ENCODE measurements at regions not wholly inside any gene's neighbourhood (a gene's known extent, or its start where the extent isn't known, plus 50 kb on each side); places are given as distances from the start of the nearest gene placed in this dataset.
A peak's percentile ranks its signal among the peaks of the same experiment; 100 is the strongest.

DNA sequence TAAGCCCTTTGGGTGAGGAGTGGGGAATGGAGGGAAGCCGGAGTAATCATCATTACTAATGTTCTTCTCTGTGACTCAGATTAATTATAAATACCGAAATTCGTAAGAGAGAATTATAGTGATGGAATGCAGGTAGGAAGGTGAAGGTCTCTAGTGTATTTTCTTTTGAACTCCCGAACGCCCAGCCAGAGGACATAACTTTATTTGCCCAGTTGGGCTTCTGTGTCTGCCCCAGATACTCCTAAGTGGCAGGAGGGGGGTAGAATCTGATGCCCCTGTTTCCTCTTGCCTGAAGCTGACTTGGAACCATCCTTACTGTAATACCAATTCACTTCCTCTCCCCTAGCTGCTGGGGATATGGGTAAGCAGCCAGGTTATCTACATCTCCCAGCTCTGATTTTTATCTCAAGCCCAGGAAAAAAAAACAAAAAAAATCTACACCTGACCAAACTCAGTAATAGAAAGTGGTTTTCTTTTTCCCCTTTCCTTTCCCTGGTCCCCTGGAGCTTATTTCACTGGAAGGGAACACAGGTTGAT is 84.4 kb upstream of the CISTR start:
- no peak for DNase-seq (ENCODE audit: extremely low read depth, low read depth)

DNA sequence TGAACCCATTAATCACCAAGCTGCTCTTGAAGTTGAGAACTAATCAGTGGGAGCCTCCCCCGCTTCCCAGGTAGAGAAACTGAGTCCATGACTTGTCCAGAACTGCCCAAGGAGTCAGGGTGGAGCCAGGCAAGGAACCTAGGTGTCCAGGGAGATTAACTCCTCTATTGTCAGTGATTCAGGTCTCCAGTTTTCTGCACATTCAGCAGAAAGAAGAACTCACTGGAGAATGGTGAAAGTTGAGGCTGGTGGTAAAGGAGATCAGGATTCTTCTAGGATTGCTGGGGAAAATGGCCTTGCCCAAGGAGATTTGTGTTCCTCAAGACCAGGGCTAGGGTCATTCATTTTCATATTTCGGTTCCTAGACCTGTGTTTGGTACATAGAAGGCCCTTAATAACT is 87.2 kb upstream of the CISTR start:
- no peak for DNase-seq (ENCODE audit: extremely low read depth, low read depth)

DNA sequence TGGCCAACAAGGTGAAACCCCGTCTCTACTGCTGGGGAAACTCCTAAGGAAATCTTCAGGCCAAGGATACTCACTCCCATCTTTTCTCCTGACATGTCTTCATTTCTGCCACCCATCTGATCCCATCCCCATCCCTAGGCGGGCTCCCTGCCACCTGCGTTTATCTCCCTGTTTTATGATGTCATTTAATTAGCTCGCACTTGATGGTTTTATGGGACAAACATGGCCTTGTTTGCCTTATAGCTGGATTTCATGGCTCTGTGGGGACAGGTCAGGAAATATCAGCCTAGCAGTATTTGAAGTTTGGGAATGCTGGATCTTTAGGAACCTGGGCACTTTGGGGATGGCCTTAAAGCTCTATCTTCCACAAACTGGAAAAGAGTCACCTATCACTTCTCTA is 88.5 kb upstream of the CISTR start:
- DNase-seq (ENCODE audit: extremely low read depth, low read depth): no peak

DNA sequence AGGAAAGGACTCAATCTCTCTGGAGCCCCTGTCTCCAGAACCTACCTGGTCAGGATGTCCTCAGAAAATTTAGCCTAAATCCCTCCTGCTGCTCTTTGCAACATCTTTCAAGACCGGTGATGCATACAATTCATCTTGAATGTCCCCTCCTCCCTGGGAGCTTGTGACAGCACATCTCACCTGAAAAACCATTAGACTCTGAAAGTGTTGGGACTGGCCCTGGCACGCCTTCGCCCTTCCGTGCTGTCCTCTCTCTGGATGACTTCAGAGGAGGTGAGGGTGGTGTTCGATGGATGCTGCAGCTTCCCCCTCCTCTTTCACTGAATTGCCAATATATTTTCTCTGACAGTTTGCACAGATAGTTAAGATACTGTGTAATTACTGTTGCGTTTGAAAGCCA is 90.9 kb upstream of the CISTR start:
- no peak for DNase-seq (ENCODE audit: extremely low read depth, low read depth)

DNA sequence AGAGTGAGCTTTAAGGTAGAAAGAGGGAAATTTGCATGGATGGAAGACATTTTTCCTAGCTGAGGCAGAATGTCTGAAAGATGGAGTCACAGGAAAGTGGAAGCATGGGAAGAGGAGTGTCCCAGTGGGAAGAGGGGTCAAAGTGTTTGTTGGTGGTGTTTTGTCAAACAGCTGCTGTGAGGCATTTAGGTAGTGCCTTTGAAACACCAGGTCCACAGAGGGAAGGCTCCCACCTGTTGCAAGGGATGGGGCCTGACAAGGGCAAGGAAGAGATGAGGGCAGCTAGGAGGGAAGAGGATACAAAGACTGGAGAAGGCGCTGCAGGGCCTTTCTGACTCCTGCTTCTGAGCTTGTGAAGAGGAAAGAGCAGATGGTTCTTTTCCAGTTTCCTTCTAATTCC is 91.8 kb upstream of the CISTR start:
- no peak for DNase-seq (ENCODE audit: extremely low read depth, low read depth)

DNA sequence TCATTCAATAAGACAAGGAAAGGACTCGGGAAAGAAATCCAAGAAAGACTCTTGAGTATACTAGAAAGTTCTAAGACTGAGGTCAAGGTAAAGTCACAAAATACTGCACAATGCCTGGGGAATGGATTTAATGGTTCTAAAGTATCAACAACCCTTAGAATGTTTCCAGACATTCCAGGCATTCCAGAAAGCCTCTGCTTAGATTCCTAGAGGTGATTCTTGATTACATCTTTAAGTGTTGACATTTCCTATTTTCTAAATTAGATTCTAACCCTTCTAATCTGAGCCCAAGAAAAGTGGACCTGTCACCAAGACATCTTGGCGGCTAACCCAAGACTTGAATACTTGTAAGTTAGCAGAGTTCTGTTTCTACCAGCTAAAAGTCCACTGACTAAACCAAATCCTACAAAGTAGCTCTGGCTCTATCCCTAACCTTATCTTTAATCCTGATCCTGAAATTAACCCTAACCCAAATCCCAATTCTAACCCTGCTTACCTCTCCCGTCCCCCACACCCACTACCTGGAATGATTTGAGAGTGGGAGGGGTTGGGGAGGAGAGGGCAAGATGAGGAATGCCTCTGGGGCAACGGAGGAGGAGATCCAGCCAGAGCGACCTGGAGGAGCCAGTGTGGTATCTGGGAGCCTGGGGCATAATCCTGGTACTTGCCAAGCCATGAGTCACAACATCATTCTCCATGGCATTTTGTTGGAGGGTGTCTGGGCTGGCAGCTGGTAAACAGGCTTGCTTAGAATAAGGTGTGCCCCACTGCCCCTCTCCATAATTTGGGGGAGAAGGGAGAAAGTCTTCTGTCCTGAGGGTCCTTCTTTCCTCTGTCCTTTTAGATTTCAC is 93.4 kb upstream of the HOXC13 start:
- DNase-seq (ENCODE audit: extremely low read depth, low read depth): peak; percentile 50

DNA sequence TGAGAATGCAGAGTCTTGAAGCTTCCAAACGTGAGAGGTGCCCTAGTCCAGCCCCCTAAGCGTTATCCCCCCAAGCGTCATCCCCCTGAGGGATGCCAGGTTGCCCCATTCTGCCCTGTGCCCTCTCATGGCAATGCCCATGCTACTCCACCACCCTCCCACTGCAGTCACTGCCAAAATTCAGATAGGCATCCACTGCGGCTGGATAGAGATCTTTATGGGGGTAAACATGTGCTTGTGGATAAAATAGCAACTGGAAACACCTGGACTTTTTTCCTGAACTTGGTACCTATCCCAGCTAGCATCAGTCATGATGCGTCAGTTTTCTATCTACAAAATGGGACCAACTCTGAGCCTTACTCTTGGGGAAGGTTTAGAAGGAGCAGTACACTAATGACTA is 92.7 kb upstream of the HOXC13 start:
- DNase-seq (ENCODE audit: extremely low read depth, low read depth): no peak

DNA sequence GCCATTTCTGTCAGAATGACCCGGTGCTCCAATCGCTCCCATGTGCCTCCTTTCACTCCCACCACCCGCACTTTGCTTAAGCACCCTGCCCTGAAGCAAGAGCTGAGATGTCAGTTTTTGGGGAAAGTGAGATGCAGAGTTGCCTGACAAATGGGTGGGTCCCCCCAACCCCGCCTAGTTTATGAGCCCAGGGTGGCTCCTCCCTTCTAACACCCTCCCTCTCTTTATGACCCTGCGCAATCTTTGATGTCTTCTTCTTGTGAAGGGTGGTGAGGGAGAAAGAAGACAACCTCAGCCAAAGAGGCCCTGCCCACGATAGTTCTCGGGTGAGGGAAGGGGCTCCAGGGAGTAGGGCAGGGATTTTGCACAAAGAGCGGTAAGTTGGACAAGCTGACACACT is 89.5 kb upstream of the HOXC13 start:
- DNase-seq (ENCODE audit: extremely low read depth, low read depth): no peak

DNA sequence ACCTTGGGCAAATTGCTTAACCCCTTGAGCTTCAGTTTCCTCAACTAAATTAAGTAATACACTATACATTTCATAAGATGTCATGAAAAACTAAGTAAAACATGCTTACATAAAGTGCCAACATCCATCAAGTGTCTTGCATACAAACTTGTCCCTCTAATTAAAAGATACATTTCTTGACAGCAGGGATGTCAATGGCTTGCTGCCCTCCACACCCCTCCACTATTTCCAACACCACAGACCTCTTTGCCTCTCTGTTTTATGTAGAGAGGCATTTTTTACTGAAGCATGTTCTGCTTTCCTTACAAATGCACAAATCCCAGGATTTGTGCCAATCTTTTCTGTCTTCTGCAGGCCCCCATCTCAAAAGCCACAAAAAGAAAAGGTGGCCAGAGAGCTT is 89.0 kb upstream of the HOXC13 start:
- DNase-seq (ENCODE audit: extremely low read depth, low read depth): no peak

DNA sequence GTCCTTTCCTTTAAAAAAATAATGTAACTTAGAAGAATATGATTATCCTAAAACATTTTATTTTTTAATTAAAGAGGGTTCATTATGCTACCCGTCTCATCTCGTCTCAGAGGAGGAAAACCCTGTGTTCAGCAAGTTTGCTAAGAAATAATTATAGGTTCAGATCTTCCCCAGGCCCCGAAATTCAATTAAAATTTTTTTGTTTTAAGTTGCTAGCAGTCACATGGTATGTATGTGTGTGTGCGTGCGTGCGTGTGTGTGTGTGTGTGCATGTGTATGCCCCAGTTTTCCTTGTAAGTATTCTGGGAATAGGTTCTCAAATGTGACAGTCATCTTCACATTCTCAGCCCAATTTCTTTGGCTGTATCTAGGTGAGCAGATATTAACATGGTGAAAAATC is 86.6 kb upstream of the HOXC13 start:
- DNase-seq (ENCODE audit: extremely low read depth, low read depth): no peak

DNA sequence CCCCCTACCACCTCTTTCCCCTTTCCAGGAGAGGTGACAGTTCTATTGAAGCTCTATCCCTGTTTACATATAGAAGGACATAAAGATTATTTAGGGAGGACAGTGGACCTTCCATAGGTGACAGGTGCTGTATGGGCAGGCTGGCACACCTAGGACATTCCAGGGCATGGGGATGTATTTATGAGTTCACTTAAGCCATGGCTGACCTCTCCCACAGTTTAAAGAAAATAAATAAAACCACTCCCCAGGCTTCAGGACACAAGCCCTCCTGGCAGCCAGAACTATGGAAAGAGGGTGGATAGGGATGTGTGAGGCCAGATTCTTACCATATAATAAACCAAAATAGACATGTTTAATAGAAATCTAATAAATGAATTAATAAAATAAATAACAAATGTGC is 85.6 kb upstream of the HOXC13 start:
- DNase-seq (ENCODE audit: extremely low read depth, low read depth): no peak

DNA sequence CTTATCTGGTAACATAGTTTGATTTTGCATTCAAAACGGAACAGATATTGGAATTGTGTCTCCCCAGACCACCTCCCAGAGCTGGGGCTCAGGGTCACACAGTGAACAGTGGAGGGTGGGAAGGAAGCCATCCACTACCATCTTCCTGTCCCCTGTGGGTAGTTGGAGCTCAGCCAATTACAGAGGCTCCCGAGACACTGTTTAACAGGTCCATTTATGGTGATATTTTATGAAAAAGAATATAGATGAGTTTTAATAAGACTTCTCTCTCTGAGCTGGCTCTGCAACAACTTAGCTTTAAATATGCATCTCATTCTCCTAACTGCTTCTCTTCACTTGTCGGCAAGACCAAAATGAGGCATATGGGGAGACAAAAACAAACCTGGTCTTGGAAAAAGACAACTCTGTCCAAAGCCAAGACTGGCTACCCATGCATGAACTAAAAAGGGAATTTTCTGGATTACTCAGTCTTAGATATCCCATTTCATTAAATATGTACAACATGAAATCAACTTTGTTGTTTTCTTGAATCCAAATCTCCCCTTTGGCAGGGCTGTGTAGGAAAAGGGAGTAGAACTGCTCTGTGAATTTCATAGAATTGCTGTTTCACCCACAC is 83.8 kb upstream of the HOXC13 start:
- DNase-seq (ENCODE audit: extremely low read depth, low read depth): no peak

DNA sequence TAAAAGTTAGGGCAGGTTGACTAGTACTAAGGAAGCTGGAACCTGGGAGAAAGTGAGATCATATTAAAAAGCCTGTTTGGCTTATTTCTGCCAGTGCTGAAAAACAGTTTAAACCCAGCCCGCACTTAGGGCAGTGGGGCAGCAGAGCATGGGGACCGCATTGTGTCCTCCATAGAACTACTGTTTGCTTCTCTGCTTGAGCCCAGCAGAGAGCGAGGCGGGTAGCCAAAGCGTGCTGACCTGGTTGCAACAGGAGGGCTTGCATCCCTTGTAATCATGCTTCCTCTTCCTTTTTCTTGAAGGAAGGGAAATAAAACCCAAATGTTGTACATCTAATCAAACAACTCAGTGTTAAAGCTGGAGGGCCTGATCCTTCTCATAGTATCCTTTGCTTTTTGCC is 82.5 kb upstream of the HOXC13 start:
- DNase-seq (ENCODE audit: extremely low read depth, low read depth): no peak

DNA sequence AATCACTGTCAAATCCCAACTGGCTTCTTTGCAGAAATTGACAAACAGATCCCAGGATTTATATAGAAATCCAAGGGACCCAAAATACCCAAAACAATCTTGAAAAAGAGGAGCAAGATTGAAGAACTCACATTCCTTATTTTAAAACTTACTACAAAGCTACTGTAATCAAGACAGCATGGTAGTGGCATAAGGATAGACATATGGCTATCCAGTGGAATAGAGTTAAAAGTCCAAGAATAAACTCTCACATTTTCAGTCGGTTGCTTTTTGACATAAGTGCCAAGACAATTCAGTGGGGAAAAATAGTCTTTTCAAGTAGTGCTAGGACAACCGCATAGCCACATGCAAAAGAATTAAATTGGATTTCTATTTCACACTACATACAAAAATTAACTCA is 81.0 kb upstream of the HOXC13 start:
- DNase-seq (ENCODE audit: extremely low read depth, low read depth): no peak

DNA sequence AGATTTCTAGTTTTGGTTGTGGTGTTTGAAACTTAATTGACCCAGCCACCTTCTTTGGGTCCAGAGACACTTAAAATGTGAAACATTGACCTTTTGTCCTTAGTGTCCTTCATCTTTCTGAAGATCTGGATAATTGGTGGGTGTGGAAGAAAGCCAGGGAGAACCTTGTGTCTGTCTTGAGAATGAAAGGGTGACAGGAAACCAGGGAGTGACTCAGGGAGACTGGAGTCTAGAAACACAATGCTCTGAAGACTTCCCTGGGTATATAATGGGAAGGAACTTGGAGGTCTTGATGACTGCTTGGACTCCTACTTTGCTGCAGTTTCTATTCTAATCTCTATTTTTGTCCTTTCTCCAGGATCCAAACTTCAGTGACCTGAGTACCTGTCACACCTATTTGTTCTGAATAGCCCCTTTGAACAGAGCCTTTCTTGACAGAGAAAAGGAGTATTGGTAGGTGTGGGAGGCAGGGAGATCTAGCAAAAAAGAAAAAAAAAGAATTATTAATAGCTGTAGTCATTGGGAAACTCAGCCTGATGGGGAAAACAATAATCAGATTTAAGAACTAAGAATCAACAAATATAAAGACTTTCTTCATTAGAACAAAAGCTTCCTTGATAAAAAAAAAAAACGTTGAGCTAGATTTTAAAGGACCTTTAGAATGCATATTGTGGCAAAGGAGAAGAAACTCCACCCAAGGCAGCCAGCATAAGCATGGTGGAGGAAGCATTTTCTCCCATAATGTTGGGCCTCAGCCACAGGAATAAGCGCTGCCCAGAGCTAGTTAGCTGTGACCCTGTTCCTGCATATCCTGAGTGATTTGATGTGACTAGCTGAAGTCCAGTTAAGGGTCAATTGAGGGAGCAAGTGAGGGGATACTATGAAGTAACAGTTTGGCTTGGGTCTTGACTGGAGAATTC is 77.9 kb upstream of the HOXC13 start:
- DNase-seq (ENCODE audit: extremely low read depth, low read depth): no peak

DNA sequence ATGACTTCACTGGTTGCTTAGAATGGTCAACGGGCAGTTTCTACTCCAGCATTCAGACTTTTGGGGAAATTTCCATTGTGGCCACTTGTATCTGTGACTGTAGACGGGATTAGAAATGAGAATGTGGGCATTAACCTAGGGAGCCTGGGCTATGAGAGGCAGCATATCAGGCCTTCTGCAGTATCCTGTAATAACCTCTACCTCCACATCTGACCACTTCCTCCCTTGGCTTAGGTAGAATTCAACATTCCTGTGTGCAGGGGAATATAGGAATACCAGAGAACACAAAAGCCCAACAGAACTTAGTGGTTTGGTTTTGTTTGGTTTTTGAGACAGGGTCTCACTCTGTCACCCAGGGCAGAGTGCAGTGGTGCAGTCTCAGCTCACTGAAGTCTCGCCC is 76.4 kb upstream of the HOXC13 start:
- DNase-seq (ENCODE audit: extremely low read depth, low read depth): no peak

DNA sequence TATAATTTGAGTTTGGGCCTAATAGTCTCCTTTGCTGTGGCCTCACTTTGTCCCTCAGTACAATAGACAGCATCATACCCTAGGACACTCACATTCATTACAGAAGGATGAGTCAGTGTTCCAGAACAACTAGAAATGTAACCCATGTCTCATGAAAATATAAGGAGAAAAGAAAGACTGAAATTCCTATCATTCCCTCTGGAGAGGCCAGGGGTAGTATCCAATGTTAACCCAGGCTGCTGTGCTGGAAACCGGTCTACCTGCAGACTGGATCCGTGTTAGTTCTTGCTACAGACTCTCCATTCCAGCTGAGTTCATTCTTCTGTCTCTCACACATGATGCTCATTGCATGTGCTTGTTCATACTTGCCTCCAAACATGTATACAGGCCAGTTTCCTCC is 75.8 kb upstream of the HOXC13 start:
- no peak for DNase-seq (ENCODE audit: extremely low read depth, low read depth)

DNA sequence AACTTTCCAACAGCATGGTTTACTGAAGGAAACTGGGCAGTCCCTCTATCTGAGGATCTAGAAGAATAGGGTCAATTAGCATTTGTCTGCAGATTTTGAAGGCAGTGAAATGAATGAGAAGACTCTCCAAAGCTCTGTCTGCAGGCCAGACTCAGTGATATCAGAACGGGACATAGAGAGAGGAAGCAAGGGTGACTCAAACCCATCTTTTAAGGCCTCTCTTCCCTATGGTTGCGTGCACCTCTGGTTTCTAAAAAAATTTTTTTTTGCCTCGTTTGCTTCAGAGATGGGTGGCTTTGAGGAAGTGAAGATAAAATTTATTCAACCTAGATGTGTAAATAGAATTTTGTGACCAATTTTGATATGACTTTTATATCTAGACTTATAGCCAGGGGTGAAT is 71.9 kb upstream of the HOXC13 start:
- no peak for DNase-seq (ENCODE audit: extremely low read depth, low read depth)

DNA sequence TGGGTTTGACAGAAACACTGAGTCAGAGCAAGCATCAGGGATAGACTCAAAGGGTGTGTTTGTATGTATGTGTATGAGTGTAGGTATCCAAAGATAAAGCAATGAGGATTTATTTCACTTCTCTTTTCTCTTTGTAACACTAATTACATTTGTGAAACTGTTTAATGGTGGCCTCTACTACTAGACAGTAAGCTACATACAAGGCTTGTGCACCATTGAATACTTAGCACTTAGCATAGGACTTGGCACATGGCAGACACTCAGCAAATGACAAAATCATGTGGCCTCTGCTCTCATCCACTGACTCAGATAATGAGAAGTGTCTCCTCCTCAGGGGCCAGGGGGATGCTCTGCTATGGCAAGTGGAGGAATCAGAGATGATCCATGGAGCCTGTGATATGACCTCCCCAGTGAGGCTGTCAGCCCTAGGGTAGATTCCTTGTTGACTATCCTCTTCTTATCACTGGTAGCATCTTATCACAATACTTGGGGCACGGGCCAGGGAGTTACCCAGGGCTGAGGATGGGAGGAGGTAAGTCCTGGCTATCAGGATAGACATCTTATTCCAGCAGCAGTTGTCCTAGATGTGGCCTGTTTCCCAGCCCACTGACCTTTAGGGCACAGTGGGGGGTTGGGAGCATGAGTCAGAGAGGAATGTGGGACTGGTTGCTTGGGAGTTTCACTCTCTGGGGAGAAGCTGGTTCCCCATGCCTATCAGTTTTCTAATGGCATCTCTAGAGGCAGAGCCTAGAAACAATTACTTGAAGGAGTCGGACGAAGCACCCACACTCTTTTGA is 71.2 kb upstream of the HOXC13 start:
- peak; percentile 68 for DNase-seq (ENCODE audit: extremely low read depth, low read depth)

DNA sequence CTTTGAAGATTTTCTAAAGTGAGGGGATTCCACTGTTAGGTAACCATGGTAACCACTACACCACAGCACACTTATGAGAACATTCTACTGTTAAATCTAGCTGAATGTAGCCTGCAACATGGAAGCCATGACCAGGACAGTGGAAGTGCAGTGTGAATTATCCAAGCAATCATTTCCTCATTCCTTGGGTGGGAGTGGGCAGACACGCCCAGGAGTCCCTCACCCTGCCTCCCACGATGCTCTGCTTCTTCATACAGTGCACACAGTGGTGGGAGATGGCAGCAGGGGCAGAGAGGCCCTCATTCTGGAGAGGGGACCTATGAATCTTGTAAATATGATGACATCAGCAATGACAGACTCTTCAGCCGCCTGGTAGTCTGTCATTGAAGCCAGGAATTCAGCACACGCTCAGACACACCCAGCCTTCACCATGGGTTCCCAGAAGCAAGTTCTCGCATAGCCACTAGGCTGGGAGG is 70.1 kb upstream of the HOXC13 start:
- DNase-seq (ENCODE audit: extremely low read depth, low read depth): no peak

Measured in NCI-H460 (cell line).